Neutrophil (primary cell): ENCODE measurements at regions not wholly inside any gene's neighbourhood (a gene's known extent, or its start where the extent isn't known, plus 50 kb on each side); places are given as distances from the start of the nearest gene placed in this dataset.
"Not testable (repeated sequence)": the region's sequence is repeated elsewhere in the genome, so short reads cannot be mapped to it uniquely, and the experiment has no call there.

ENCODE experiments used
- H3K27ac ChIP-seq: fragments of 200-600 bp; sonication (generic); 2 replicates; pipeline ENCODE4 v1.5.1; 2016; ENCODE audit warnings: mild to moderate bottlenecking, moderate library complexity
- H3K27me3 ChIP-seq: fragments of 200-600 bp; sonication (generic); 2 replicates; pipeline ENCODE4 v1.6.0; 2016; ENCODE audit warnings: mild to moderate bottlenecking
- H3K36me3 ChIP-seq: fragments of 200-600 bp; sonication (generic); 2 replicates; pipeline ENCODE4 v1.5.1; 2017
- H3K4me1 ChIP-seq, 2 experiments: fragments of 200-600 bp in 1 of 2; sonication (generic) in 1 of 2; 1 replicate in 1 of 2; 2 replicates in 1 of 2; pipeline versions ENCODE4 v1.5.1 to v1.6.1; 2013 to 2016; ENCODE audit warnings: low read depth in 1 of 2, low read length in 1 of 2, mild to moderate bottlenecking in 1 of 2, moderate library complexity in 1 of 2; ENCODE audit not compliant: control insufficient read depth in 1 of 2, insufficient read depth in 1 of 2
- H3K4me3 ChIP-seq, 2 experiments: fragments of 200-600 bp in 1 of 2; sonication (generic) in 1 of 2; 1 replicate in 1 of 2; 2 replicates in 1 of 2; pipeline ENCODE4 v1.5.1; 2013 to 2016; ENCODE audit warnings: low read depth in 1 of 2, low read length in 1 of 2, mild to moderate bottlenecking in 1 of 2, moderate library complexity in 1 of 2
- H3K9me3 ChIP-seq: fragments of 200-600 bp; sonication (generic); 2 replicates; pipeline ENCODE4 v1.5.1; 2016
- TF ChIP-seq, protein P1 (sequence below): fragments of 200-600 bp; sonication (generic); IDR thresholded peaks from 2 replicates; pipeline ENCODE4 v1.5.1; 2016; ENCODE audit warnings: antibody characterized with exemption

DNA sequence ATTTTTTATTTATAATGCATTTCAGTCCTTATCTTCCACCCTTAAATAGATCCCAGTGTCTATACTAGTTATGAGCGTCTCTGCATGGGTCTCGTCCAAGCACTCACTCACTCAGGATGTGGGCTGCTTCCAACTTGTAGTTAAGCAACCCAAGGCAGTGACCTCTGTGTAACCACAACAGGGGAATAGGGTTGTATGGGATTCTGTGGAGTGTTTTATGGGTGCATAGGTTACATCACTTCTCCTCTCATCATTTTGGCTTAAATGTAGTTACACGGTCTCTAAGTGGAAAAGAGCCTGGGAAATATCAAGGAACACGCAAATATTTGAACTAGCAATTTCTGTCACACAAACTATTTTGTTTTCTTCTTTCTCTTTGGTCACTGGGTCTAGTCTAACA lies 931.0 kb downstream of the STIM2 start:
- no peaks in the 10 kb centered on the region for H3K36me3 ChIP-seq
- H3K9me3 ChIP-seq: no peaks in the 10 kb centered on the region
- no peaks in the 10 kb centered on the region for H3K27me3 ChIP-seq

GRCh38 chr4:27807207-27807606 lies 946.6 kb downstream of the STIM2 start:
- Histone ChIP-seq H3K4me3 (no peak overlapping the region), H3K4me1 (no peaks in the 10 kb centered on the region), H3K9me3 (no peaks in the 10 kb centered on the region), H3K27ac (no peak overlapping the region), H3K36me3 (no peaks in the 10 kb centered on the region), H3K27me3 (no peaks in the 10 kb centered on the region)
- TF ChIP-seq, protein P1, sequence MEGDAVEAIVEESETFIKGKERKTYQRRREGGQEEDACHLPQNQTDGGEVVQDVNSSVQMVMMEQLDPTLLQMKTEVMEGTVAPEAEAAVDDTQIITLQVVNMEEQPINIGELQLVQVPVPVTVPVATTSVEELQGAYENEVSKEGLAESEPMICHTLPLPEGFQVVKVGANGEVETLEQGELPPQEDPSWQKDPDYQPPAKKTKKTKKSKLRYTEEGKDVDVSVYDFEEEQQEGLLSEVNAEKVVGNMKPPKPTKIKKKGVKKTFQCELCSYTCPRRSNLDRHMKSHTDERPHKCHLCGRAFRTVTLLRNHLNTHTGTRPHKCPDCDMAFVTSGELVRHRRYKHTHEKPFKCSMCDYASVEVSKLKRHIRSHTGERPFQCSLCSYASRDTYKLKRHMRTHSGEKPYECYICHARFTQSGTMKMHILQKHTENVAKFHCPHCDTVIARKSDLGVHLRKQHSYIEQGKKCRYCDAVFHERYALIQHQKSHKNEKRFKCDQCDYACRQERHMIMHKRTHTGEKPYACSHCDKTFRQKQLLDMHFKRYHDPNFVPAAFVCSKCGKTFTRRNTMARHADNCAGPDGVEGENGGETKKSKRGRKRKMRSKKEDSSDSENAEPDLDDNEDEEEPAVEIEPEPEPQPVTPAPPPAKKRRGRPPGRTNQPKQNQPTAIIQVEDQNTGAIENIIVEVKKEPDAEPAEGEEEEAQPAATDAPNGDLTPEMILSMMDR: no peak

More for the DNA sequence above, 931.0 kb downstream of the STIM2 start:
- Histone ChIP-seq H3K27ac (no peak overlapping the region), H3K4me1 (no peaks in the 10 kb centered on the region), H3K4me3 (no peak overlapping the region)
- TF ChIP-seq, protein P1: no peak

DNA sequence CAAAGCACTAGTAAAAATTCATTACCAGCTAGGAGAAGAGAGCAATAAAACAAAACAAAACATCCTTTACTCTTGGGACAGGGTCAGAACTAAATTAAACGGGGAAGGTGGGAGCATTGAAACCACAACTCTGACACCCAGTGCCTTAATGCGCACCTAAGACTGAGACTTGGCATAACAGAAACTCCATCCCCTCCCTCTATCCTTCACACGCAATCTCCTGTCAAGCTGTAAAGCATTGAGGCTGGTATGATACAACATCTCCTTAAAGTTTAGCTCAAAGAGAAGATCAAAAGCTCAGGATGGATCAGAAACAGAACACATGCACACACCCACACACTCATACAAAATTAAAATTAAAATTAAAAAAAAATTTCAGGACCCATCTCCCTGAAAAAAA lies 951.3 kb downstream of the STIM2 start:
- Histone ChIP-seq H3K4me3 (no peak overlapping the region), H3K36me3 (no peaks in the 10 kb centered on the region), H3K9me3 (no peaks in the 10 kb centered on the region), H3K27me3 (no peaks in the 10 kb centered on the region), H3K27ac (no peak overlapping the region), H3K4me1 (no peaks in the 10 kb centered on the region)
- TF ChIP-seq, protein P1: no peak

DNA sequence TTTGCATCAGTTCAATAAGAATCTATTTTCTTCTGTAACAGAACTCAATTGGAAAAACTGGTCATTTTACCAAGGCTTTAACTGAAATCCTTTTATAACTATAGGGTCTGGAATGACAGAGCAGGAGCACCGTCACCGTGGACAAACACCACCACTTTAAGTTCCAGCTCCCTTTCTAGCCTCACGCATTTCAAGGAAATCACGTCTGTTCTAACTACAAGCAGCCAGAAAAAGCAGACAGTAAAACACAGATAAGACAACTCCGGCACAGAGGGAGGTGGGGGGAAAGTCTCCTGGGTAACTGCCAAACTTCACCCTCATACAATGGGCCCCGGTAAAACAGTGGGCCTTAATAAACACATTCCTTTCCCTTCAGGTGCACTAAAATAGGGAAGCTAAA lies 952.6 kb downstream of the STIM2 start:
- H3K4me1 ChIP-seq, H3K9me3 ChIP-seq, H3K27ac ChIP-seq, H3K36me3 ChIP-seq, H3K27me3 ChIP-seq, H3K4me3 ChIP-seq: not testable (repeated sequence)

DNA sequence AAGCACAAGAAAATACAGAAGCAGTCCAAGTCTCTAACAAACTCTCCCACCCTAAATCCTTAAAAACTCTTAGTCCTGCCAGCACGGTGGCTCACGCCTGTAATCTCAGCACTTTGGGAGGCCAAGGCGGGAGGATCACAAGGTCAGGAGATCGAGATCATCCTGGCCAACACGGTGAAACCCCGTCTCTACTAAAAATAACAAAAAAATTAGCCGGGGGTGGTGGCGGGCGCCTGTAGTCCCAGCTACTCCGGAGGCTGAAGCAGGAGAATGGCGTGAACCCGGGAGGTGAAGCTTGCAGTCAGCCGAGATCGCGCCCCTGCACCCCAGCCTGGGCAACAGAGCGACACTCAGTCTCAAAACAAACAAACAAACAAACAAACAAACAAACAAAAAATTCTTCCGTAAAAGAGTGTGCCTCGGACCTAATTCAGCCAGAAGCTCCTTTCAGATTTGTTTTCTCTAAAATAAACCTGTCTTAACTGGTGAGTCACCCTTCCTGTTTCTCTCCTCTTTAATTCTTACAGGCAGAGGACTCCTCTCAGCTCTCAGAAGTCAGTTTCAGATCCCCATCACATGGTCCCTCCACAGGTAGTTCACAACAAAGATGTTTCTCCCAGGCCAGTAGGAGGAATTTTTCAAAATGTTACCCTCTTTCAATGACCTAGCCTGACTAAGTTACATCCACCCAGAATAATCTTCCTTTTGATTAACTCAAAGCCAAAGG lies 953.2 kb downstream of the STIM2 start:
- H3K9me3 ChIP-seq, H3K27ac ChIP-seq, H3K36me3 ChIP-seq, H3K4me3 ChIP-seq, H3K27me3 ChIP-seq, H3K4me1 ChIP-seq: not testable (repeated sequence)

DNA sequence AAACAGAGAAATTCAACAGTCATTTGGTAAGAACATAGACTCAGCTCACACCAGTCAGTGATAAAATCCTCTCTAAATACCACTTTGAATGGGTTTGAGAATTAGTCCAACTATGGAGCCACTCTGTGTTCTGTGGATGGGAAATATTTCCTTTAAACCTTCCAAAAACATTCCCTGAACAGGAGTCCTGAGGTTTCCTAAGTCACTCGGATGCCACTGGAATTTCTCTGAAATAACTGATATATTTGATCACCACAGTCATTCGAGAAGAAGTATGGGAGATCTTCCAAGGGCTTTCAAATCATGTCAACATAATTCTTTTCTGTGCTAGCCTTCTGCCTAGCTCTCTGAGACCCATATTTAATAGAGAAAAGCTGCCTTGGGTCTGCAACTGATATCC lies 958.6 kb downstream of the STIM2 start:
- TF ChIP-seq, protein P1: no peak
- H3K36me3 ChIP-seq: no peaks in the 10 kb centered on the region
- no peaks in the 10 kb centered on the region for H3K9me3 ChIP-seq
- H3K4me3 ChIP-seq: no peak overlapping the region
- no peaks in the 10 kb centered on the region for H3K27me3 ChIP-seq
- no peak overlapping the region for H3K27ac ChIP-seq
- H3K4me1 ChIP-seq: no peaks in the 10 kb centered on the region
